A549 (cell line): ENCODE measurements at regions not wholly inside any gene's neighbourhood (a gene's known extent, or its start where the extent isn't known, plus 50 kb on each side); places are given as distances from the start of the nearest gene placed in this dataset.

Experiments
- ATAC-seq, 2 experiments: fragments of 200-7000 bp in 1 of 2; fragments of >200 bp in 1 of 2; cut with Nextera tagmentation in 1 of 2; cut with Tn5 transposase in 1 of 2; 3 replicates each; pipeline versions ENCODE4 v1.8.0 to v1.9.1; 2018 to 2020; ENCODE audit warnings: mild to moderate bottlenecking in 1 of 2, moderate library complexity in 1 of 2
- CTCF ChIA-PET: fragments of 300-600 bp; sonication (Branson Sonifier 250); formaldehyde crosslinking; extraction: SDS; loops from one replicate; lab custom pipeline; 2021; ENCODE audit warnings: antibody characterized with exemption, inconsistent platforms; lab: Yijun Ruan, JAX
- POLR2A ChIA-PET: fragments of 350-600 bp; formaldehyde crosslinking; extraction: SDS; loops from one replicate; lab custom pipeline; 2021; ENCODE audit warnings: antibody characterized with exemption, inconsistent platforms; lab: Yijun Ruan, JAX
- DNase-seq, 2 experiments: peaks; one replicate each; pipeline versions ENCODE4 v3.0.0 to v3.0.0-alpha.2; 2011 to 2016; ENCODE audit warnings: low read depth in 1 of 2, low spot score in 1 of 2
- FAIRE-seq: peaks from 2 replicates; lab custom pipeline; 2011; peaks lifted over from hg19 to GRCh38; lab: Jason Lieb, UNC
- H3K27ac ChIP-seq, 2 experiments: fragments of >200 bp; sonication (Bioruptor Twin); formaldehyde crosslinking; 3 replicates each; pipeline ENCODE4 v1.5.1; 2016 to 2017
- H3K4me1 ChIP-seq: fragments of >200 bp; sonication (Bioruptor Twin); formaldehyde crosslinking; 3 replicates; pipeline ENCODE4 v1.6.1; 2016
- H3K4me2 ChIP-seq: fragments of >200 bp; sonication (Bioruptor Twin); formaldehyde crosslinking; 3 replicates; pipeline ENCODE4 v1.6.1; 2016
- H3K4me3 ChIP-seq: fragments of >200 bp; sonication (Bioruptor Twin); formaldehyde crosslinking; 3 replicates; pipeline ENCODE4 v1.5.1; 2016
- H3K9me3 ChIP-seq: fragments of >200 bp; sonication (Bioruptor Twin); formaldehyde crosslinking; 3 replicates; pipeline ENCODE4 v1.6.1; 2016
- ATOH8 ChIP-seq: fragments of 250-450 bp; sonication (Bioruptor Pico); IDR thresholded peaks from 2 replicates; pipeline ENCODE4 v1.5.0; 2020; ENCODE audit warnings: low read depth, mild to moderate bottlenecking, moderate library complexity
- BHLHE40 ChIP-seq: IDR thresholded peaks from 2 replicates; pipeline ENCODE4 v1.6.1; 2012; ENCODE audit warnings: low read depth, low read length, inconsistent platforms
- CBX8 ChIP-seq: fragments of 200-600 bp; sonication (generic); IDR thresholded peaks from 2 replicates; pipeline ENCODE4 v1.6.1; 2016
- CEBPB ChIP-seq, 2 experiments: fragments of >200 bp in 1 of 2; sonication (Bioruptor Twin) in 1 of 2; formaldehyde crosslinking in 1 of 2; IDR thresholded peaks; 2 replicates each; pipeline ENCODE4 v1.6.1; 2012 to 2016
- EHF ChIP-seq: fragments of 250-450 bp; sonication (Bioruptor Pico); IDR thresholded peaks from 2 replicates; pipeline ENCODE4 v1.5.0; 2020; ENCODE audit warnings: mild to moderate bottlenecking
- ELK1 ChIP-seq: fragments of 150-350 bp; IDR thresholded peaks from 2 replicates; pipeline ENCODE4 v1.6.1; 2014; ENCODE audit warnings: low read depth, mild to moderate bottlenecking, low read length
- EP300 ChIP-seq, 2 experiments: fragments of >200 bp; sonication (Bioruptor Twin); formaldehyde crosslinking; IDR thresholded peaks; 2 replicates in 1 of 2; 3 replicates in 1 of 2; pipeline ENCODE4 v1.6.1; 2016 to 2017
- ESRRA ChIP-seq: fragments of 150-350 bp; IDR thresholded peaks from 2 replicates; pipeline ENCODE4 v1.6.1; 2014; ENCODE audit warnings: mild to moderate bottlenecking, low read length, borderline replicate concordance
- HOXA7 ChIP-seq: fragments of 250-450 bp; sonication (Bioruptor Pico); IDR thresholded peaks from 2 replicates; pipeline ENCODE4 v1.5.0; 2020; ENCODE audit warnings: mild to moderate bottlenecking, moderate library complexity
- KDM5A ChIP-seq: fragments of 200-600 bp; sonication (generic); IDR thresholded peaks from 2 replicates; pipeline ENCODE4 v1.6.1; 2016; ENCODE audit warnings: antibody characterized with exemption, mild to moderate bottlenecking
- MAFK ChIP-seq: fragments of 450-650 bp; IDR thresholded peaks from 2 replicates; pipeline ENCODE4 v1.6.1; 2014; ENCODE audit not compliant: partially characterized antibody
- NFE2L2 ChIP-seq: fragments of 150-350 bp; conservative IDR thresholded peaks from 2 replicates; pipeline ENCODE4 v1.6.1; 2014; ENCODE audit warnings: low read length
- NPAS2 ChIP-seq: fragments of 250-450 bp; sonication (Bioruptor Pico); IDR thresholded peaks from 2 replicates; pipeline ENCODE4 v1.8.0; 2022; ENCODE audit warnings: mild to moderate bottlenecking, moderate library complexity, borderline replicate concordance
- PHF8 ChIP-seq: fragments of 200-600 bp; sonication (generic); IDR thresholded peaks from 2 replicates; pipeline ENCODE4 v1.6.1; 2016; ENCODE audit warnings: low read depth, mild to moderate bottlenecking, antibody characterized with exemption, moderate library complexity, borderline replicate concordance
- RCOR1 ChIP-seq: fragments of 150-350 bp; IDR thresholded peaks from 2 replicates; pipeline ENCODE4 v1.6.1; 2014; ENCODE audit warnings: antibody characterized with exemption, low read length, low read depth
- RFX5 ChIP-seq: fragments of 450-650 bp; IDR thresholded peaks from 2 replicates; pipeline ENCODE4 v1.7.1; 2014; ENCODE audit warnings: antibody characterized with exemption, mild to moderate bottlenecking, moderate library complexity
- SMC3 ChIP-seq: fragments of >200 bp; sonication (Bioruptor Twin); formaldehyde crosslinking; IDR thresholded peaks from 3 replicates; pipeline ENCODE4 v1.6.1; 2018; ENCODE audit warnings: inconsistent platforms
- SREBF2 ChIP-seq: fragments of 450-650 bp; IDR thresholded peaks from 2 replicates; pipeline ENCODE4 v1.6.1; 2014; ENCODE audit warnings: mild to moderate bottlenecking, moderate library complexity
- TFCP2L1 ChIP-seq: fragments of 250-450 bp; sonication (Bioruptor Pico); IDR thresholded peaks from 2 replicates; pipeline ENCODE4 v1.5.0; 2021; ENCODE audit warnings: mild to moderate bottlenecking
- ZFP36 ChIP-seq: fragments of 450-650 bp; IDR thresholded peaks from 2 replicates; pipeline ENCODE4 v1.6.1; 2014; ENCODE audit warnings: borderline replicate concordance; ENCODE audit not compliant: partially characterized antibody
- ZNF302 ChIP-seq: fragments of 250-450 bp; sonication (Bioruptor Pico); IDR thresholded peaks from 2 replicates; pipeline ENCODE4 v1.9.0; 2021; ENCODE audit warnings: inconsistent platforms, mild to moderate bottlenecking, moderate library complexity
- WGBS: methylation state at CpG from one replicate; pipeline ENCODE4 v1.1.6; 2017; ENCODE audit errors: missing lambda C conversion rate; 5-methylcytosine and 5-hydroxymethylcytosine counted together
- TF ChIP-seq, protein P1 (sequence below): IDR thresholded peaks from 2 replicates; pipeline ENCODE4 v1.6.1; 2012
- TF ChIP-seq, protein P2 (sequence below): fragments of >200 bp; sonication (Bioruptor Twin); formaldehyde crosslinking; IDR thresholded peaks from 3 replicates; pipeline ENCODE4 v1.6.1; 2016
- TF ChIP-seq, protein P3 (sequence below): IDR thresholded peaks from 2 replicates; pipeline ENCODE4 v1.6.1; 2012

DNA sequence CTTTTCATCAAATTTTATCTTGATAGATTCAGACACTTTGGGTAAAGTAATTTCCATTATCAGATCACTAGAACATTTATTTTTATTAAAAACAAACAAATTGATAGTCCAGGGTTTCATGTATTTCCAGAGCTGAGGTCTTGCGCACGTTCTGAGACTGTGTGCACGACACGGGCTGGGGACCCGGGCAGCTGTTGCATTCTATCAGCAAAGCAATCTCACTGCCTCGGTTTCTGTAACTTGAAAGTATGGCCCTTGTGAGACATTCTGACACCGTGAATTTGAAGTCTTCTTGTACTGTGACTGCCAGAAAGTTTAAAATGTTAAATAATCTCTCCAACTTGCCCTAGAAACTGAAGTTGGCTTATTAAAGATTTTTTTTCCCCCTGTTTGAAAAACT lies 746.9 kb upstream of the ADGRL2 start:
- H3K9me3 ChIP-seq, result no peaks in the 10 kb centered on the region
- no peak overlapping the region for H3K4me2 ChIP-seq
- FAIRE-seq, result no peak
- ATAC-seq, result no peak
- POLR2A ChIA-PET, result no interaction called here
- CTCF ChIA-PET, result no interaction called here
- no peak overlapping the region for H3K4me3 ChIP-seq
- no peak overlapping the region for H3K27ac ChIP-seq
- TF ChIP-seq RCOR1, result no peak
- TF ChIP-seq, protein P1, sequence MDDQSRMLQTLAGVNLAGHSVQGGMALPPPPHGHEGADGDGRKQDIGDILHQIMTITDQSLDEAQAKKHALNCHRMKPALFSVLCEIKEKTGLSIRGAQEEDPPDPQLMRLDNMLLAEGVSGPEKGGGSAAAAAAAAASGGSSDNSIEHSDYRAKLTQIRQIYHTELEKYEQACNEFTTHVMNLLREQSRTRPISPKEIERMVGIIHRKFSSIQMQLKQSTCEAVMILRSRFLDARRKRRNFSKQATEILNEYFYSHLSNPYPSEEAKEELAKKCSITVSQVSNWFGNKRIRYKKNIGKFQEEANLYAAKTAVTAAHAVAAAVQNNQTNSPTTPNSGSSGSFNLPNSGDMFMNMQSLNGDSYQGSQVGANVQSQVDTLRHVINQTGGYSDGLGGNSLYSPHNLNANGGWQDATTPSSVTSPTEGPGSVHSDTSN, result no peak
- no peak for TF ChIP-seq TFCP2L1
- TF ChIP-seq, all 56 proteins: peak for 0
- no peaks in the 10 kb centered on the region for H3K4me1 ChIP-seq
- WGBS, result 43% methylated on average over 7 of the region's 7 CpGs
- no peak for DNase-seq

- Histone ChIP-seq H3K4me1 (no peaks in the 10 kb centered on the region), H3K4me2 (no peak overlapping the region), H3K4me3 (no peak overlapping the region), H3K9me3 (no peaks in the 10 kb centered on the region), H3K27ac (no peak overlapping the region)
- CTCF ChIA-PET, result interaction anchor here (0.5 kb wide), 1 partner anchor 696 kb away, joined by 3 read pairs; no protein-coding TSS in a partner anchor
- no peak for DNase-seq
- no peak for ATAC-seq
- no peak for FAIRE-seq
- TF ChIP-seq EHF (CRISPR knock-in tag) (no peak), KDM5A (no peak), EP300 (IDR thresholded peaks at IDR 0.05) (no peak), SREBF2 (no peak), CEBPB (IDR thresholded peaks at IDR 0.05) (no peak), RFX5 (no peak), NFE2L2 (no peak), ZFP36 (no peak), ATOH8 (CRISPR knock-in tag) (no peak)
- TF ChIP-seq, protein P2, sequence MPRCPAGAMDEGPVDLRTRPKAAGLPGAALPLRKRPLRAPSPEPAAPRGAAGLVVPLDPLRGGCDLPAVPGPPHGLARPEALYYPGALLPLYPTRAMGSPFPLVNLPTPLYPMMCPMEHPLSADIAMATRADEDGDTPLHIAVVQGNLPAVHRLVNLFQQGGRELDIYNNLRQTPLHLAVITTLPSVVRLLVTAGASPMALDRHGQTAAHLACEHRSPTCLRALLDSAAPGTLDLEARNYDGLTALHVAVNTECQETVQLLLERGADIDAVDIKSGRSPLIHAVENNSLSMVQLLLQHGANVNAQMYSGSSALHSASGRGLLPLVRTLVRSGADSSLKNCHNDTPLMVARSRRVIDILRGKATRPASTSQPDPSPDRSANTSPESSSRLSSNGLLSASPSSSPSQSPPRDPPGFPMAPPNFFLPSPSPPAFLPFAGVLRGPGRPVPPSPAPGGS, result no peak
- TF ChIP-seq, all 56 proteins: peak for 0
- 46% methylated on average over 2 of the region's 2 CpGs for WGBS
- POLR2A ChIA-PET, result no interaction called here
Observed at GRCh38 chr1:81052162-81052561, 748.6 kb upstream of the ADGRL2 start.

- no peak overlapping the region for H3K4me3 ChIP-seq
- H3K9me3 ChIP-seq, result no peaks in the 10 kb centered on the region
- no peak overlapping the region for H3K27ac ChIP-seq
- no peak for TF ChIP-seq BHLHE40
- no peak for TF ChIP-seq MAFK
- no peak for TF ChIP-seq RFX5
- TF ChIP-seq ZNF302 (CRISPR knock-in tag), result no peak
- TF ChIP-seq ESRRA, result no peak
- no peak for TF ChIP-seq KDM5A
- POLR2A ChIA-PET, result no interaction called here
- FAIRE-seq (no peak), ATAC-seq (no peak), DNase-seq (no peak)
- CTCF ChIA-PET, result no interaction called here
- no peak overlapping the region for H3K4me2 ChIP-seq
- WGBS, result 0% methylated on average over 1 of the region's 1 CpG
- H3K4me1 ChIP-seq, result no peaks in the 10 kb centered on the region
Observed at GRCh38 chr1:81050390-81050789, 750.3 kb upstream of the ADGRL2 start.

DNA sequence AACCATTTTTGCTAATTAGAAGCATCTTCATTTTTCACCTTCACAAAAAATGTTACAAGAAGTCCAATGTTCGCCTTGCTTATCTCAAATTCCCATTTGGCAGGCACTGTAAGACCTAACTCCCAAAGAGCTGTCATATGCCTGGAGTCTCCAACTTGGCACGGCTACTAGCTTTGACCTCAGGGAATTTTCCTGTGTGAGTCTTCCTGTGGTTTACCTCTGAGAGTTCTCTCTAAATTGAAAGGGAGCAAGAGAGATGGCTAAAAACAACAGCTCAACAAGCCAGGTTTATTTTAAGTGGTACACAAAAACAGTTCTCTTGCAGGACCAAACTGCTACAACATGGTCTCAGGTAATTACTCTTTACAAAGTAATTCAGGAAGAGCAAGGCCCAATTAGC lies 756.0 kb upstream of the ADGRL2 start:
- CTCF ChIA-PET, result no interaction called here
- no peak overlapping the region for H3K4me3 ChIP-seq
- POLR2A ChIA-PET, result no interaction called here
- H3K9me3 ChIP-seq, result no peaks in the 10 kb centered on the region
- FAIRE-seq (no peak), ATAC-seq (no peak), DNase-seq (no peak)
- 26% methylated on average over 2 of the region's 2 CpGs for WGBS
- no peak overlapping the region for H3K4me2 ChIP-seq
- H3K27ac ChIP-seq, result no peak overlapping the region
- no peaks in the 10 kb centered on the region for H3K4me1 ChIP-seq
- TF ChIP-seq RCOR1 (no peak), BHLHE40 (no peak), CBX8 (no peak), PHF8 (no peak), NPAS2 (CRISPR knock-in tag) (no peak), ELK1 (no peak), SMC3 (no peak), KDM5A (no peak), HOXA7 (CRISPR knock-in tag) (no peak)
- TF ChIP-seq, protein P2, result no peak
- TF ChIP-seq, protein P1, result no peak
- TF ChIP-seq, protein P3, sequence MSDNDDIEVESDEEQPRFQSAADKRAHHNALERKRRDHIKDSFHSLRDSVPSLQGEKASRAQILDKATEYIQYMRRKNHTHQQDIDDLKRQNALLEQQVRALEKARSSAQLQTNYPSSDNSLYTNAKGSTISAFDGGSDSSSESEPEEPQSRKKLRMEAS, result no peak
